ENCODE measurements at regions not wholly inside any gene's neighbourhood (a gene's known extent, or its start where the extent isn't known, plus 50 kb on each side); places are given as distances from the start of the nearest gene placed in this dataset.

DNA sequence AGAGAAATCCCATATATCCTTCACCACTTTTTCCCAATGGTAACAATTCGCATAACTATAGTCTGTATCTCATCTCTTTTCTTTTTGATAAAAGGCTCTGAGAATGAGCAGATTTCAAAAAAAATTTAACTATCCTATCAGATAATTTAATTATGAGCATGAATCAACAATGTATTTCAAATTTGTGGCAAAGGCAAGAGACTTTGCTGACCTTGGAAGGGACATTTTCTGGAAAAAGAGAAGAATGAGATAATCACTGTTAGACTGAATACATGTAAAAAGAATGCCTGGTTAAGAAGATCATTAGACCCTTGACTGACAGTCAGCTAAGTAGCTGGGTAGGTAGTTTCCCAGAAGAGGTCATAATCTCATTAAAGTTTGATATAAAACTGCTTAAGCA, 428.4 kb upstream of the XYLT1 start:
- Histone ChIP-seq H2BK120ac (ENCODE audit: low read depth, low read length) (no peak overlapping the region), H3K14ac (ENCODE audit: low read length) (no peak overlapping the region), H3K9ac (ENCODE audit: low read depth, low read length, poor library complexity) (no peak overlapping the region), H3K36me3 (replicated peaks in 1 of 2; ENCODE audit: control insufficient read depth in 2 of 2, insufficient read depth in 2 of 2, low read length in 2 of 2) (no peaks in the 10 kb centered on the region), H2BK5ac (ENCODE audit: low read length) (no peak overlapping the region), H3K4me3 (ENCODE audit: low read length in 2 of 2) (no peak overlapping the region), H3K4ac (ENCODE audit: low read length) (no peak overlapping the region), H3K27ac (replicated peaks; ENCODE audit: low read length) (no peak overlapping the region), H2BK15ac (ENCODE audit: low read length) (no peak overlapping the region), H2BK12ac (ENCODE audit: low read length) (no peak overlapping the region), H2AFZ (ENCODE audit: low read length) (no peak overlapping the region), H3K27me3 (ENCODE audit: control insufficient read depth in 3 of 3, insufficient read depth in 3 of 3, low read depth in 1 of 3, low read length in 3 of 3) (no peaks in the 10 kb centered on the region), H3K9me3 (replicated peaks in 1 of 2; ENCODE audit: control insufficient read depth in 2 of 2, insufficient read depth in 1 of 2, low read depth in 1 of 2, low read length in 2 of 2) (no peaks in the 10 kb centered on the region), H3K4me1 (ENCODE audit: control insufficient read depth in 2 of 2, insufficient read depth in 1 of 2, low read depth in 1 of 2, low read length in 2 of 2) (no peaks in the 10 kb centered on the region), H3K18ac (ENCODE audit: low read length) (no peak overlapping the region), H3K4me2 (ENCODE audit: insufficient read depth, low read length, poor library complexity, severe bottlenecking) (no peak overlapping the region), H4K91ac (ENCODE audit: low read depth, low read length, poor library complexity) (no peak overlapping the region), H3K23ac (ENCODE audit: low read depth, low read length, poor library complexity) (no peak overlapping the region), H2AK5ac (ENCODE audit: low read depth, low read length) (no peak overlapping the region), H4K8ac (ENCODE audit: low read depth, low read length) (no peak overlapping the region), H3K79me1 (ENCODE audit: low read depth, low read length) (no peaks in the 10 kb centered on the region)
- no peak for DNase-seq (ENCODE audit: low spot score)
- WGBS, 2 donors (ENCODE audit: extremely low coverage in 2 of 2, insufficient read length in 2 of 2, insufficient replicate concordance in 1 of 2) = no CpG with 5 or more reads among the region's 1 CpG

GRCh38 chr16:17887963-17888362, 417.2 kb upstream of the XYLT1 start:
- no peak overlapping the region for H2AK5ac ChIP-seq (ENCODE audit: low read depth, low read length)
- no peak overlapping the region for H3K14ac ChIP-seq (ENCODE audit: low read length)
- no peak overlapping the region for H3K27ac ChIP-seq (replicated peaks; ENCODE audit: low read length)
- no peak overlapping the region for H2BK12ac ChIP-seq (ENCODE audit: low read length)
- no peak overlapping the region for H3K9ac ChIP-seq (ENCODE audit: low read depth, low read length, poor library complexity)
- no peaks in the 10 kb centered on the region for H3K36me3 ChIP-seq (replicated peaks in 1 of 2; ENCODE audit: control insufficient read depth in 2 of 2, insufficient read depth in 2 of 2, low read length in 2 of 2)
- no peak overlapping the region for H2BK5ac ChIP-seq (ENCODE audit: low read length)
- H3K27me3 ChIP-seq (ENCODE audit: control insufficient read depth in 3 of 3, insufficient read depth in 3 of 3, low read depth in 1 of 3, low read length in 3 of 3) = no peaks in the 10 kb centered on the region
- no peak overlapping the region for H3K18ac ChIP-seq (ENCODE audit: low read length)
- H3K4me1 ChIP-seq (ENCODE audit: control insufficient read depth in 2 of 2, insufficient read depth in 1 of 2, low read depth in 1 of 2, low read length in 2 of 2) = no peaks in the 10 kb centered on the region
- H2BK120ac ChIP-seq (ENCODE audit: low read depth, low read length) = no peak overlapping the region
- DNase-seq (ENCODE audit: low spot score) = no peak
- H4K91ac ChIP-seq (ENCODE audit: low read depth, low read length, poor library complexity) = no peak overlapping the region
- no peak overlapping the region for H4K8ac ChIP-seq (ENCODE audit: low read depth, low read length)
- H3K23ac ChIP-seq (ENCODE audit: low read depth, low read length, poor library complexity) = no peak overlapping the region
- no peak overlapping the region for H3K4me3 ChIP-seq (ENCODE audit: low read length in 2 of 2)
- no peak overlapping the region for H3K4ac ChIP-seq (ENCODE audit: low read length)
- H3K4me2 ChIP-seq (ENCODE audit: insufficient read depth, low read length, poor library complexity, severe bottlenecking) = no peak overlapping the region
- H2AFZ ChIP-seq (ENCODE audit: low read length) = no peak overlapping the region
- no peak overlapping the region for H2BK15ac ChIP-seq (ENCODE audit: low read length)
- H3K79me1 ChIP-seq (ENCODE audit: low read depth, low read length) = no peaks in the 10 kb centered on the region
- no peaks in the 10 kb centered on the region for H3K9me3 ChIP-seq (replicated peaks in 1 of 2; ENCODE audit: control insufficient read depth in 2 of 2, insufficient read depth in 1 of 2, low read depth in 1 of 2, low read length in 2 of 2)
- no CpG with 5 or more reads among the region's 3 CpGs for WGBS, 2 donors (ENCODE audit: extremely low coverage in 2 of 2, insufficient read length in 2 of 2, insufficient replicate concordance in 1 of 2)

- H3K4me3 ChIP-seq (ENCODE audit: low read length in 2 of 2) = no peak overlapping the region
- no peak overlapping the region for H2BK120ac ChIP-seq (ENCODE audit: low read depth, low read length)
- no peaks in the 10 kb centered on the region for H3K27me3 ChIP-seq (ENCODE audit: control insufficient read depth in 3 of 3, insufficient read depth in 3 of 3, low read depth in 1 of 3, low read length in 3 of 3)
- no peak overlapping the region for H4K8ac ChIP-seq (ENCODE audit: low read depth, low read length)
- no peak overlapping the region for H2BK15ac ChIP-seq (ENCODE audit: low read length)
- H4K91ac ChIP-seq (ENCODE audit: low read depth, low read length, poor library complexity) = no peak overlapping the region
- no CpG with 5 or more reads among the region's 7 CpGs for WGBS, 2 donors (ENCODE audit: extremely low coverage in 2 of 2, insufficient read length in 2 of 2, insufficient replicate concordance in 1 of 2)
- no peaks in the 10 kb centered on the region for H3K9me3 ChIP-seq (replicated peaks in 1 of 2; ENCODE audit: control insufficient read depth in 2 of 2, insufficient read depth in 1 of 2, low read depth in 1 of 2, low read length in 2 of 2)
- H2BK5ac ChIP-seq (ENCODE audit: low read length) = no peak overlapping the region
- no peaks in the 10 kb centered on the region for H3K79me1 ChIP-seq (ENCODE audit: low read depth, low read length)
- no peak overlapping the region for H3K4me2 ChIP-seq (ENCODE audit: insufficient read depth, low read length, poor library complexity, severe bottlenecking)
- no peak overlapping the region for H3K9ac ChIP-seq (ENCODE audit: low read depth, low read length, poor library complexity)
- no peak overlapping the region for H3K23ac ChIP-seq (ENCODE audit: low read depth, low read length, poor library complexity)
- H3K14ac ChIP-seq (ENCODE audit: low read length) = no peak overlapping the region
- no peak overlapping the region for H3K18ac ChIP-seq (ENCODE audit: low read length)
- no peak for DNase-seq (ENCODE audit: low spot score)
- no peak overlapping the region for H3K4ac ChIP-seq (ENCODE audit: low read length)
- no peaks in the 10 kb centered on the region for H3K4me1 ChIP-seq (ENCODE audit: control insufficient read depth in 2 of 2, insufficient read depth in 1 of 2, low read depth in 1 of 2, low read length in 2 of 2)
- H3K27ac ChIP-seq (replicated peaks; ENCODE audit: low read length) = no peak overlapping the region
- no peaks in the 10 kb centered on the region for H3K36me3 ChIP-seq (replicated peaks in 1 of 2; ENCODE audit: control insufficient read depth in 2 of 2, insufficient read depth in 2 of 2, low read length in 2 of 2)
- no peak overlapping the region for H2BK12ac ChIP-seq (ENCODE audit: low read length)
- no peak overlapping the region for H2AK5ac ChIP-seq (ENCODE audit: low read depth, low read length)
- no peak overlapping the region for H2AFZ ChIP-seq (ENCODE audit: low read length)
Observed at GRCh38 chr16:17885659-17886207, 415.0 kb upstream of the XYLT1 start.

- no peak overlapping the region for H2AFZ ChIP-seq (ENCODE audit: low read length)
- H3K4ac ChIP-seq (ENCODE audit: low read length) = no peak overlapping the region
- WGBS, 2 donors (ENCODE audit: extremely low coverage in 2 of 2, insufficient read length in 2 of 2, insufficient replicate concordance in 1 of 2) = no CpG with 5 or more reads among the region's 2 CpGs
- H2BK120ac ChIP-seq (ENCODE audit: low read depth, low read length) = no peak overlapping the region
- no peak overlapping the region for H3K4me2 ChIP-seq (ENCODE audit: insufficient read depth, low read length, poor library complexity, severe bottlenecking)
- no peak for DNase-seq (ENCODE audit: low spot score)
- no peaks in the 10 kb centered on the region for H3K27me3 ChIP-seq (ENCODE audit: control insufficient read depth in 3 of 3, insufficient read depth in 3 of 3, low read depth in 1 of 3, low read length in 3 of 3)
- H2BK12ac ChIP-seq (ENCODE audit: low read length) = no peak overlapping the region
- H2BK5ac ChIP-seq (ENCODE audit: low read length) = no peak overlapping the region
- no peak overlapping the region for H3K9ac ChIP-seq (ENCODE audit: low read depth, low read length, poor library complexity)
- H3K36me3 ChIP-seq (replicated peaks in 1 of 2; ENCODE audit: control insufficient read depth in 2 of 2, insufficient read depth in 2 of 2, low read length in 2 of 2) = no peaks in the 10 kb centered on the region
- H3K23ac ChIP-seq (ENCODE audit: low read depth, low read length, poor library complexity) = no peak overlapping the region
- no peak overlapping the region for H4K91ac ChIP-seq (ENCODE audit: low read depth, low read length, poor library complexity)
- no peak overlapping the region for H3K27ac ChIP-seq (replicated peaks; ENCODE audit: low read length)
- no peak overlapping the region for H2AK5ac ChIP-seq (ENCODE audit: low read depth, low read length)
- H2BK15ac ChIP-seq (ENCODE audit: low read length) = no peak overlapping the region
- no peaks in the 10 kb centered on the region for H3K79me1 ChIP-seq (ENCODE audit: low read depth, low read length)
- no peak overlapping the region for H3K4me3 ChIP-seq (ENCODE audit: low read length in 2 of 2)
- H4K8ac ChIP-seq (ENCODE audit: low read depth, low read length) = no peak overlapping the region
- no peaks in the 10 kb centered on the region for H3K4me1 ChIP-seq (ENCODE audit: control insufficient read depth in 2 of 2, insufficient read depth in 1 of 2, low read depth in 1 of 2, low read length in 2 of 2)
- H3K14ac ChIP-seq (ENCODE audit: low read length) = no peak overlapping the region
- H3K18ac ChIP-seq (ENCODE audit: low read length) = no peak overlapping the region
- H3K9me3 ChIP-seq (replicated peaks in 1 of 2; ENCODE audit: control insufficient read depth in 2 of 2, insufficient read depth in 1 of 2, low read depth in 1 of 2, low read length in 2 of 2) = no peaks in the 10 kb centered on the region
Observed at GRCh38 chr16:17877821-17878360, 407.1 kb upstream of the XYLT1 start.

Data from neuronal stem cell (in vitro differentiated cells).